ENCODE measurements at regions not wholly inside any gene's neighbourhood (a gene's known extent, or its start where the extent isn't known, plus 50 kb on each side); places are given as distances from the start of the nearest gene placed in this dataset.

GRCh38 chr5:17398866-17399835 lies 98.9 kb upstream of the TAF11L2 start:
- Mint-ChIP-seq H3K36me3 (ENCODE audit: low read depth) (no peaks in the 10 kb centered on the region), H3K27ac (no peak overlapping the region), H3K27me3 (ENCODE audit: low read depth, poor library complexity) (peaks cover 23% of the 10 kb centered on the region), H3K4me3 (no peak overlapping the region), H3K9me3 (peaks cover 18% of the 10 kb centered on the region), H3K4me1 (peaks cover 39% of the 10 kb centered on the region)
- no peak for DNase-seq
- no peak for TF ChIP-seq CTCF (IDR thresholded peaks at IDR 0.05)

GRCh38 chr5:17399931-17400330 lies 98.1 kb upstream of the TAF11L2 start:
- Mint-ChIP-seq H3K27me3 (ENCODE audit: low read depth, poor library complexity) (peaks cover 26% of the 10 kb centered on the region), H3K27ac (no peak overlapping the region), H3K4me1 (peaks cover 39% of the 10 kb centered on the region), H3K4me3 (no peak overlapping the region), H3K9me3 (peaks cover 15% of the 10 kb centered on the region), H3K36me3 (ENCODE audit: low read depth) (no peaks in the 10 kb centered on the region)
- no peak for DNase-seq
- no peak for TF ChIP-seq CTCF (IDR thresholded peaks at IDR 0.05)

- H3K27me3 Mint-ChIP-seq (ENCODE audit: low read depth, poor library complexity) = peaks cover 26% of the 10 kb centered on the region
- H3K9me3 Mint-ChIP-seq = peaks cover 15% of the 10 kb centered on the region
- H3K27ac Mint-ChIP-seq = no peak overlapping the region
- peak; percentile 10 for DNase-seq
- peak overlapping the region; percentile 21 for H3K4me3 Mint-ChIP-seq
- H3K36me3 Mint-ChIP-seq (ENCODE audit: low read depth) = no peaks in the 10 kb centered on the region
- H3K4me1 Mint-ChIP-seq = peaks cover 39% of the 10 kb centered on the region
- no peak for TF ChIP-seq CTCF (IDR thresholded peaks at IDR 0.05)
These were observed 97.1 kb upstream of the TAF11L2 start for GRCh38 chr5:17400724-17401469.

- no peak for TF ChIP-seq CTCF (IDR thresholded peaks at IDR 0.05)
- peak overlapping the region; percentile 56 for H3K4me3 Mint-ChIP-seq
- no peak overlapping the region for H3K27ac Mint-ChIP-seq
- peaks cover 39% of the 10 kb centered on the region for H3K4me1 Mint-ChIP-seq
- peaks cover 7% of the 10 kb centered on the region for H3K9me3 Mint-ChIP-seq
- H3K27me3 Mint-ChIP-seq (ENCODE audit: low read depth, poor library complexity) = peaks cover 26% of the 10 kb centered on the region
- H3K36me3 Mint-ChIP-seq (ENCODE audit: low read depth) = no peaks in the 10 kb centered on the region
- no peak for DNase-seq
These were observed 96.4 kb upstream of the TAF11L2 start for GRCh38 chr5:17401470-17402288.

- TF ChIP-seq CTCF (IDR thresholded peaks at IDR 0.05) = no peak
- H3K4me3 Mint-ChIP-seq = peak overlapping the region; percentile 56
- peaks cover 39% of the 10 kb centered on the region for H3K4me1 Mint-ChIP-seq
- peaks cover 3% of the 10 kb centered on the region for H3K9me3 Mint-ChIP-seq
- no peak overlapping the region for H3K27ac Mint-ChIP-seq
- no peaks in the 10 kb centered on the region for H3K36me3 Mint-ChIP-seq (ENCODE audit: low read depth)
- DNase-seq = no peak
- peaks cover 26% of the 10 kb centered on the region for H3K27me3 Mint-ChIP-seq (ENCODE audit: low read depth, poor library complexity)
These were observed 95.5 kb upstream of the TAF11L2 start for GRCh38 chr5:17402289-17403121.
